ENCODE measurements at regions not wholly inside any gene's neighbourhood (a gene's known extent, or its start where the extent isn't known, plus 50 kb on each side); places are given as distances from the start of the nearest gene placed in this dataset.

GRCh38 chr12:61846765-61847164 is 413.4 kb upstream of the USP15 start:
- TF ChIP-seq, protein P1, sequence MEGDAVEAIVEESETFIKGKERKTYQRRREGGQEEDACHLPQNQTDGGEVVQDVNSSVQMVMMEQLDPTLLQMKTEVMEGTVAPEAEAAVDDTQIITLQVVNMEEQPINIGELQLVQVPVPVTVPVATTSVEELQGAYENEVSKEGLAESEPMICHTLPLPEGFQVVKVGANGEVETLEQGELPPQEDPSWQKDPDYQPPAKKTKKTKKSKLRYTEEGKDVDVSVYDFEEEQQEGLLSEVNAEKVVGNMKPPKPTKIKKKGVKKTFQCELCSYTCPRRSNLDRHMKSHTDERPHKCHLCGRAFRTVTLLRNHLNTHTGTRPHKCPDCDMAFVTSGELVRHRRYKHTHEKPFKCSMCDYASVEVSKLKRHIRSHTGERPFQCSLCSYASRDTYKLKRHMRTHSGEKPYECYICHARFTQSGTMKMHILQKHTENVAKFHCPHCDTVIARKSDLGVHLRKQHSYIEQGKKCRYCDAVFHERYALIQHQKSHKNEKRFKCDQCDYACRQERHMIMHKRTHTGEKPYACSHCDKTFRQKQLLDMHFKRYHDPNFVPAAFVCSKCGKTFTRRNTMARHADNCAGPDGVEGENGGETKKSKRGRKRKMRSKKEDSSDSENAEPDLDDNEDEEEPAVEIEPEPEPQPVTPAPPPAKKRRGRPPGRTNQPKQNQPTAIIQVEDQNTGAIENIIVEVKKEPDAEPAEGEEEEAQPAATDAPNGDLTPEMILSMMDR (conservative IDR thresholded peaks at IDR 0.05), result no peak
- TF ChIP-seq ZFX (IDR thresholded peaks at IDR 0.05), result no peak
